ENCODE measurements at regions not wholly inside any gene's neighbourhood (a gene's known extent, or its start where the extent isn't known, plus 50 kb on each side); places are given as distances from the start of the nearest gene placed in this dataset.

- TF ChIP-seq CTCF (IDR thresholded peaks at IDR 0.05; ENCODE audit: low read length) (no peak), EZH2 (optimal IDR thresholded peaks at IDR 0.05; ENCODE audit: low read depth, low read length) (no peak)
Observed at GRCh38 chr4:104044369-104044768, 324.6 kb upstream of the TACR3 start.

Measured in MM.1S (cell line).